ENCODE measurements at regions not wholly inside any gene's neighbourhood (a gene's known extent, or its start where the extent isn't known, plus 50 kb on each side); places are given as distances from the start of the nearest gene placed in this dataset.

GRCh38 chr9:86843206-86843605, 104.1 kb downstream of the GAS1 start:
- no peak for TF ChIP-seq CTCF (IDR thresholded peaks at IDR 0.05)

GRCh38 chr9:86842573-86842972, 104.7 kb downstream of the GAS1 start:
- no peak for TF ChIP-seq CTCF (IDR thresholded peaks at IDR 0.05)

DNA sequence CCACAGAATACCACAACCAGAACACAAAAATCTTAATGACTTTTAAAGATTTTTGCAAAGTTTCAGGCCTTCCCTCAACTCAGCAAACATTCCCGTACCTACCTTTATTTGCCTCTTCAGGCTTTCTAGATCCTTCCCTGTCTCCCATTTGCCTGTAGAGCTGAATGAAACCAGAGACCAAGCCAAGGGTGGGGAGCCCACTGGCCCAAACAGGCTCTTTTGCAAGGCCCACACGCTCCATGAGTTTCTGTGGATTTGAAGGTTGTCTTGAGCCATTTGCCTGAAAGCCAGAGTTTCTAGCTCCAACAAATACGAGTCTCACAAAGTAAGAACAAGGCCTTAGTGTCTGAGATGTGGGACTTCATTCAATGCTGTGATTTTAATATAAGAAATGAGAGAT, 107.8 kb downstream of the GAS1 start:
- no peak for TF ChIP-seq CTCF (IDR thresholded peaks at IDR 0.05)

DNA sequence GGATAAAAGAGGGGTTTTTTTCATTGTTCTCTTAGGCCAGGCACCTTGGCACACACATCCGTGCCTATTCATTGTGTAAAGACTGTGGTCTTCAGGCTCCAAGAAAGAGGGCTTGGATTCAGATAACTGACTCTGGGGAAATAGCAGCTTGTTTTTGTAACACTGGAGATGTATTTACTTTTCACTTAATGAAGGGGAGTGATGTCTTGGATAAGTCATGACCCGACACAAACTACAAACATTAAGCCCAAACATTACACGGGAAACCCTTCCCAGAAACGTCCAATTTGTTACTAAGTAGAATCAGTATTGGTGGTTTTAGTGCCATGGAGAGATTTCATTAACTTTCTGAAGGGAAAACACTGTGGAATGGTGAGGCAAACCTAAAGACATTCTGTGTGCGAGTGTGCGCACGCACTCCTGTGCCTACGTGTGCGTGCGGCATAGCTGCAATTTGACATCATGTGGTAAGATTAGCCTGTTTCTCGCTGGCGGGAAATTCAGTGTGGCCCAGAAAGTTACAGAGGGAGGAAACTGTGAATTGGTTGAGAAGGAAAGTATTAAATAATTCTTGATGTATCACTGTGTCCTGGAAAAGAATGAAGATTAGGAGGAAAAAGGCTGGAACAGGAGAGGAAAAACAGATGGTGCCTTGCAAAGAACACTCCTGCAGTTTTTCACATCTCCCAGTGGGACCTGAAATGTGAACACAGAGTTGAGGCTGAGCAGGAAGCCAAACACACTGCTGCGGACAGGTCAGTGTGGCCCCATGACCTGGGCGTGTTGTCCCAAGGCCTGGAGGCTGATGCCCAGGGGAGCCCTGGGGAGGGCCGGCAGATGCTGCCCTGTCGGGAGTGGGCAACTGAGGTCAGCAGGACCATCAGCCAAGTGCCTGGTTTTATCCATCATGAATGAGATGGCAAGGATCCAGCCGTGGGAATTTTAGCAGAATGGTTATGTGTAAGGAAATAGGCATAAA, 108.5 kb downstream of the GAS1 start:
- TF ChIP-seq CTCF (IDR thresholded peaks at IDR 0.05), result no peak

DNA sequence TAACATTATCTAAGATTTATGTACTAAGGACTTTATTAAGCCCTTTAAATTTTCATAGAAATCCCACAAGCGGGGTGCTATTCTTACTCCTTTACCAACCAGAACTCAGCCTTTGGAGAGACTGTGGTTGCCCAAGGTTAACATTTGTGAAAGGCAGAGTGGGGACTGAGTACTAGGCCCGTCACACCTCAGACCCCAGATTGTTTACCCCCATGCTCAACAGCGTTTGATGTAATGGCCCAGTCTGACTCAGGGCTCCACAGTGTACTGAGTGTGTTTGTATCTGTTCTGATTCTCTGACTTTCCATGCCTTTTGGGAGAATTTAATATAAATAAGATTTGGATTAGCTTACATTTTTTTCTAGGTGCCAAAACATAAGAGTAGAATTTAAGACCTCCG, 110.0 kb downstream of the GAS1 start:
- TF ChIP-seq CTCF (IDR thresholded peaks at IDR 0.05), result no peak

GRCh38 chr9:86836797-86837196, 110.5 kb downstream of the GAS1 start:
- no peak for TF ChIP-seq CTCF (IDR thresholded peaks at IDR 0.05)

DNA sequence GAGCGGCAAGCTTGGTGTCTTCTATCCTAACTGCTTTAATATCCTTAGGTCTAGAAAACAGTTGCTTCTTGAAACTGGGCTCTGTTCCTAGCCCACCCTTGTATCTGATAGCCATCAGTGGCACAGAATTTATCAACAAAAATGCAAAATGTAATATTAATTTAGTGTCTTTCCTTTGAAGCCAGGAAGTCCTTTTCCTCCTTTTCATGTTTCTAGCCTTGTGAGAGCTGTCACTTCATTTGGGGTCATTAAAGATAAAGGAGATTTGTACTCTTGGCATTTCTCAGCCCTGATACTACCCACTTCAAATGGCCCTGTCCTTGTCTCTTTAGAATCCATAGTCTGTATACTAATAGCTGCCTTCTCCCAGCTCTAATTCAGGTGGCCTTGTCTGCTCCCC, 111.0 kb downstream of the GAS1 start:
- no peak for TF ChIP-seq CTCF (IDR thresholded peaks at IDR 0.05)
